IMR-90 (cell line): ENCODE measurements at regions not wholly inside any gene's neighbourhood (a gene's known extent, or its start where the extent isn't known, plus 50 kb on each side); places are given as distances from the start of the nearest gene placed in this dataset.

Experiments used
- ATAC-seq: fragments of 200-7000 bp; cut with Tn5 transposase; 2 replicates; pipeline ENCODE4 v1.9.1; 2020; ENCODE audit warnings: low read depth, mild to moderate bottlenecking, moderate library complexity
- BruUV-seq: library from RNA; stranded (reverse); fragments of 400-500 nt; replicated peaks from 2 replicates; lab custom pipeline; 2021; lab: Mats Ljungman, UMichigan
- CTCF ChIA-PET: fragments of 300-600 bp; formaldehyde crosslinking; extraction: SDS; loops from one replicate; lab custom pipeline; 2021; ENCODE audit warnings: antibody characterized with exemption; lab: Yijun Ruan, JAX
- POLR2A ChIA-PET: fragments of 300-600 bp; sonication (Branson Sonifier 250); formaldehyde crosslinking; loops from one replicate; lab custom pipeline; 2022; ENCODE audit warnings: antibody characterized with exemption; ENCODE audit not compliant: unreplicated experiment; lab: Charles Lee
- DNase-seq: peaks from one replicate; pipeline ENCODE4 v3.0.0; 2013
- H2AFZ ChIP-seq: replicated peaks from 2 replicates; pipeline ENCODE3; 2013; ENCODE audit warnings: low read length, mild to moderate bottlenecking; ENCODE audit not compliant: poor library complexity
- H2AK5ac ChIP-seq: 2 replicates; pipeline ENCODE4 v1.6.1; 2013; ENCODE audit warnings: low read depth, low read length, inconsistent platforms
- H2AK9ac ChIP-seq: replicated peaks from 2 replicates; pipeline ENCODE3; 2013; ENCODE audit warnings: mild to moderate bottlenecking, low read depth, low read length, moderate library complexity; ENCODE audit not compliant: poor library complexity
- H2BK120ac ChIP-seq: 2 replicates; pipeline ENCODE4 v1.6.1; 2013; ENCODE audit warnings: low read depth, low read length, inconsistent platforms
- H2BK15ac ChIP-seq: 3 replicates; pipeline ENCODE4 v1.6.1; 2013; ENCODE audit warnings: low read depth, low read length, inconsistent platforms
- H2BK20ac ChIP-seq: 2 replicates; pipeline ENCODE4 v1.6.1; 2013; ENCODE audit warnings: low read depth, mild to moderate bottlenecking, inconsistent platforms, low read length, moderate library complexity
- H2BK5ac ChIP-seq: 2 replicates; pipeline ENCODE4 v1.6.1; 2013; ENCODE audit warnings: mild to moderate bottlenecking, low read depth, low read length, inconsistent platforms; ENCODE audit not compliant: poor library complexity, severe bottlenecking
- H3K14ac ChIP-seq: replicated peaks from 2 replicates; pipeline ENCODE4 v1.6.1; 2013; ENCODE audit warnings: low read depth, low read length, inconsistent platforms
- H3K18ac ChIP-seq: 2 replicates; pipeline ENCODE4 v1.6.1; 2013; ENCODE audit warnings: low read depth, low read length, control low read depth
- H3K23ac ChIP-seq: 2 replicates; pipeline ENCODE4 v1.6.1; 2013; ENCODE audit warnings: low read depth, low read length, inconsistent platforms
- H3K27ac ChIP-seq: 2 replicates; pipeline ENCODE4 v1.5.1; 2013; ENCODE audit warnings: mild to moderate bottlenecking, control low read depth, low read length; ENCODE audit not compliant: insufficient read depth
- H3K27me3 ChIP-seq: 2 replicates; pipeline ENCODE4 v1.6.1; 2013; ENCODE audit warnings: low read length; ENCODE audit not compliant: control insufficient read depth, insufficient read depth
- H3K36me3 ChIP-seq: 2 replicates; pipeline ENCODE4 v1.6.1; 2013; ENCODE audit warnings: low read length, mixed read lengths; ENCODE audit not compliant: control insufficient read depth, insufficient read depth
- H3K4ac ChIP-seq: 2 replicates; pipeline ENCODE4 v1.6.1; 2013; ENCODE audit warnings: low read depth, low read length, inconsistent platforms
- H3K4me1 ChIP-seq: 2 replicates; pipeline ENCODE4 v1.6.1; 2013; ENCODE audit warnings: low read length, mixed read lengths; ENCODE audit not compliant: control insufficient read depth, insufficient read depth
- H3K4me2 ChIP-seq: 2 replicates; pipeline ENCODE4 v1.6.1; 2013; ENCODE audit warnings: low read depth, mild to moderate bottlenecking, control low read depth, low read length, moderate library complexity
- H3K4me3 ChIP-seq: 2 replicates; pipeline ENCODE4 v1.5.1; 2013; ENCODE audit warnings: low read depth, mild to moderate bottlenecking, control low read depth, low read length, moderate library complexity; ENCODE audit not compliant: insufficient read depth
- H3K56ac ChIP-seq: 2 replicates; pipeline ENCODE4 v1.6.1; 2013; ENCODE audit warnings: low read length, inconsistent platforms; ENCODE audit not compliant: insufficient read depth; ENCODE audit errors: extremely low read depth
- H3K79me1 ChIP-seq, 2 experiments: 2 replicates each; pipeline ENCODE4 v1.6.1; 2013; ENCODE audit warnings: low read length in 2 of 2, inconsistent platforms in 1 of 2, low read depth in 1 of 2
- H3K9ac ChIP-seq: 2 replicates; pipeline ENCODE4 v1.6.1; 2013; ENCODE audit warnings: low read depth, low read length, control low read depth
- H3K9me1 ChIP-seq: 2 replicates; pipeline ENCODE4 v1.6.1; 2013; ENCODE audit warnings: low read length, inconsistent platforms; ENCODE audit not compliant: insufficient read depth
- H3K9me3 ChIP-seq: 2 replicates; pipeline ENCODE4 v1.6.1; 2013; ENCODE audit warnings: low read length; ENCODE audit not compliant: control insufficient read depth, insufficient read depth
- H4K20me1 ChIP-seq: 2 replicates; pipeline ENCODE4 v1.6.1; 2013; ENCODE audit warnings: low read length, inconsistent platforms; ENCODE audit not compliant: insufficient read depth
- H4K5ac ChIP-seq: 2 replicates; pipeline ENCODE4 v1.6.1; 2013; ENCODE audit warnings: mild to moderate bottlenecking, low read depth, low read length, control low read depth
- H4K8ac ChIP-seq, 2 experiments: 2 replicates each; pipeline ENCODE4 v1.6.1; 2013; ENCODE audit warnings: low read depth in 2 of 2, low read length in 2 of 2, control low read depth in 1 of 2, inconsistent platforms in 1 of 2
- H4K91ac ChIP-seq: 2 replicates; pipeline ENCODE4 v1.6.1; 2013; ENCODE audit warnings: low read depth, low read length, inconsistent platforms; ENCODE audit not compliant: insufficient read depth
- CEBPB ChIP-seq: IDR thresholded peaks from 2 replicates; pipeline ENCODE4 v1.6.1; 2012; ENCODE audit warnings: low read depth, low read length, improper control_type of control experiment
- RAD21 ChIP-seq: IDR thresholded peaks from 2 replicates; pipeline ENCODE4 v1.6.1; 2012; ENCODE audit warnings: low read length, improper control_type of control experiment
- RFX5 ChIP-seq: IDR thresholded peaks from 2 replicates; pipeline ENCODE4 v1.8.0; 2012; ENCODE audit warnings: low read depth, mild to moderate bottlenecking, low read length, moderate library complexity
- SMC3 ChIP-seq: fragments of 150-350 bp; IDR thresholded peaks from 2 replicates; pipeline ENCODE4 v1.6.1; 2016; ENCODE audit warnings: low read depth, mild to moderate bottlenecking, antibody characterized with exemption, low read length, moderate library complexity
- WGBS, 2 experiments: methylation state at CpG; one replicate each; pipeline versions ENCODE4 v1.1.5 to v1.1.7; 2013; ENCODE audit warnings: missing lambda C conversion rate in 2 of 2; ENCODE audit not compliant: insufficient read length in 1 of 2; ENCODE audit errors: extremely low coverage in 2 of 2; 5-methylcytosine and 5-hydroxymethylcytosine counted together
- dilution Hi-C: fragments of 300-500 bp; cut with HindIII; formaldehyde crosslinking; loops from one replicate; pipeline ENCODE4 v1.14.3; 2018; ENCODE audit warnings: low sequenced_read_pairs; ENCODE audit not compliant: unreplicated experiment
- in situ Hi-C: fragments of 300-500 bp; cut with MboI; formaldehyde crosslinking; loops from 3 replicates; pipeline ENCODE4 v1.14.3; 2019; ENCODE audit warnings: low sequenced_read_pairs, inconsistent platforms, mixed read lengths
- intact Hi-C: fragments of 100-400 bp; cut with micrococcal nuclease; formaldehyde crosslinking; loops from 2 replicates; pipeline ENCODE4 v1.10.0; 2022
- TF ChIP-seq, protein P1 (sequence below): fragments of 150-350 bp; IDR thresholded peaks from 2 replicates; pipeline ENCODE4 v1.6.1; 2016; ENCODE audit warnings: low read depth, mild to moderate bottlenecking, low read length, moderate library complexity, borderline replicate concordance

DNA sequence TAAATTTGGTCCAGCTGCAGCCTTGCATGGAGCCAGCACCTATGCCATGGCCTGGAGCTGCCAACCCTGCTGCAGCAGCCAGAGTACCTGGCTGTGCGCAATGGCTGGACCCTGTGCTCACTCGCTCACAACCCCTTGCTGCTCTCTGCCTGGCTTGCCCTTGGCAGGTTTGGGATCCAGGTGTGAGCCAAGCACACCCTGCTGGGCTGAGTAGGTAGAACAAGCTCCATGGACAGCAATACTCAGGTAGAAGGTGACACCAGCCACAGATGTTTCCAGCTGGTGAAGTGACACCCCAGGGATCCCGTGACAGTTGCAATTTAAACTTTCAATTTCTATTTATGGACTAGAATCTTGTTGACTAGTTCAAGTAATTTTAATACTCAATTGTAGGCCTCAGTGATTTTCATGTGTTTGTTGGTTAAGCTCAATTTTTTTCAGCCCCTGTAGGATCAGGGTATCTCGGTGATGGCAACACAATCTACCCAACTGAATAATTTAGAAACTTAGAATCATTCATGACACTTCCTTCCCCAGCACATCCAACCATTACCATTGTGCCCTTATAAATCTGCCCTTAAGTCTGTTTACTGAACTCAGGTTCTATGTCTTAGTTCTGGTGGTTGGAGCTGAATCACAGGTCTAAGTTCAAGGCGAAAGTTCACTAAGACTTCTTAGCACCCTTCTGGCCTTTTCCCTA is 480.0 kb downstream of the PMP22 start:
- Histone ChIP-seq H3K27ac (no peak overlapping the region), H3K9me1 (no peaks in the 10 kb centered on the region), H4K20me1 (no peaks in the 10 kb centered on the region), H4K91ac (peak overlapping the region; percentile 51; the same call in 1 of the 2 replicates), H4K8ac (no peak overlapping the region), H3K9me3 (no peaks in the 10 kb centered on the region; the same call in 1 of the 2 replicates), H2BK15ac (peak overlapping the region; percentile 19; the same call in 1 of the 3 replicates), H3K4ac (0 out of 2 replicates have a peak overlapping the region, but pooled peaks have one; percentile 2), H3K23ac (no peak overlapping the region), H3K4me3 (no peak overlapping the region), H3K14ac (no peak overlapping the region), H2AK5ac (no peak overlapping the region), H2BK5ac (no peak overlapping the region), H3K36me3 (no peaks in the 10 kb centered on the region), H4K5ac (peak overlapping the region; percentile 38; the same call in 1 of the 2 replicates), H3K9ac (no peak overlapping the region), H3K4me1 (no peaks in the 10 kb centered on the region; the same call in 1 of the 2 replicates), H3K79me1 (no peaks in the 10 kb centered on the region), H3K56ac (no peak overlapping the region), H3K18ac (peak overlapping the region; percentile 55; the same call in 1 of the 2 replicates), H2BK20ac (peak overlapping the region; percentile 10; the same call in 1 of the 2 replicates), H2BK120ac (peak overlapping the region; percentile 10; the same call in 1 of the 2 replicates), H2AK9ac (no peak overlapping the region), H3K27me3 (no peaks in the 10 kb centered on the region), H2AFZ (peak overlapping the region; percentile 62), H3K4me2 (no peak overlapping the region)
- dilution Hi-C loops (no loop called here), in situ Hi-C loops (no loop called here), intact Hi-C loops (no loop called here)
- POLR2A ChIA-PET = no interaction called here
- ATAC-seq (no peak), DNase-seq (no peak)
- BruUV-seq = no TSS peak
- 70% methylated on average over 2 of the region's 5 CpGs; no CpG with 5 or more reads in 1 of the 2 experiments for WGBS, 2 experiments
- CTCF ChIA-PET = no interaction called here
- no peak for TF ChIP-seq RFX5
- no peak for TF ChIP-seq RAD21
- no peak for TF ChIP-seq CEBPB
- TF ChIP-seq, protein P1, sequence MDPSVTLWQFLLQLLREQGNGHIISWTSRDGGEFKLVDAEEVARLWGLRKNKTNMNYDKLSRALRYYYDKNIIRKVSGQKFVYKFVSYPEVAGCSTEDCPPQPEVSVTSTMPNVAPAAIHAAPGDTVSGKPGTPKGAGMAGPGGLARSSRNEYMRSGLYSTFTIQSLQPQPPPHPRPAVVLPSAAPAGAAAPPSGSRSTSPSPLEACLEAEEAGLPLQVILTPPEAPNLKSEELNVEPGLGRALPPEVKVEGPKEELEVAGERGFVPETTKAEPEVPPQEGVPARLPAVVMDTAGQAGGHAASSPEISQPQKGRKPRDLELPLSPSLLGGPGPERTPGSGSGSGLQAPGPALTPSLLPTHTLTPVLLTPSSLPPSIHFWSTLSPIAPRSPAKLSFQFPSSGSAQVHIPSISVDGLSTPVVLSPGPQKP = no peak
- no peak for TF ChIP-seq SMC3
